GM23338 (cell line): ENCODE measurements at regions not wholly inside any gene's neighbourhood (a gene's known extent, or its start where the extent isn't known, plus 50 kb on each side); places are given as distances from the start of the nearest gene placed in this dataset.

Experiments used
- CREB1 ChIP-seq: fragments of 250-450 bp; sonication (Bioruptor Pico); IDR thresholded peaks from 2 replicates; pipeline ENCODE4 v1.5.0; 2020; ENCODE audit warnings: low read depth, mild to moderate bottlenecking, moderate library complexity
- EZH2 ChIP-seq: fragments of 200-600 bp; sonication (generic); IDR thresholded peaks from one replicate; pipeline ENCODE4 v1.8.0; 2017; ENCODE audit warnings: antibody characterized with exemption, mild to moderate bottlenecking, low read depth; ENCODE audit not compliant: unreplicated experiment
- EZH2phosphoT487 ChIP-seq: fragments of 200-600 bp; sonication (generic); IDR thresholded peaks from one replicate; pipeline ENCODE4 v1.8.1; 2018; ENCODE audit warnings: antibody characterized with exemption; ENCODE audit not compliant: unreplicated experiment
- POLR2AphosphoS5 ChIP-seq: IDR thresholded peaks from 2 replicates; pipeline ENCODE4 v1.6.1; 2016; ENCODE audit warnings: antibody characterized with exemption, low read depth
- STAT1 ChIP-seq: IDR thresholded peaks from one replicate; pipeline ENCODE4 v1.6.1; 2016; ENCODE audit warnings: antibody characterized with exemption; ENCODE audit not compliant: unreplicated experiment
- ZNF331 ChIP-seq: fragments of 250-450 bp; sonication (Bioruptor Pico); IDR thresholded peaks from 2 replicates; pipeline ENCODE4 v1.5.0; 2020; ENCODE audit warnings: low read depth, mild to moderate bottlenecking, moderate library complexity
- TF ChIP-seq, protein P1 (sequence below), 2 experiments: fragments of 200-600 bp in 1 of 2; sonication (generic) in 1 of 2; conservative IDR thresholded peaks; 2 replicates each; pipeline versions ENCODE4 v1.5.1 to v1.6.1; 2016 to 2017; ENCODE audit warnings: antibody characterized with exemption in 2 of 2, low read depth in 2 of 2, mild to moderate bottlenecking in 2 of 2, moderate library complexity in 1 of 2
- TF ChIP-seq, protein P2 (sequence below): IDR thresholded peaks from one replicate; pipeline ENCODE4 v1.6.1; 2018; ENCODE audit warnings: antibody characterized with exemption; ENCODE audit not compliant: unreplicated experiment
- TF ChIP-seq, protein P3 (sequence below): IDR thresholded peaks from 2 replicates; pipeline ENCODE4 v1.6.1; 2016; ENCODE audit warnings: antibody characterized with exemption

DNA sequence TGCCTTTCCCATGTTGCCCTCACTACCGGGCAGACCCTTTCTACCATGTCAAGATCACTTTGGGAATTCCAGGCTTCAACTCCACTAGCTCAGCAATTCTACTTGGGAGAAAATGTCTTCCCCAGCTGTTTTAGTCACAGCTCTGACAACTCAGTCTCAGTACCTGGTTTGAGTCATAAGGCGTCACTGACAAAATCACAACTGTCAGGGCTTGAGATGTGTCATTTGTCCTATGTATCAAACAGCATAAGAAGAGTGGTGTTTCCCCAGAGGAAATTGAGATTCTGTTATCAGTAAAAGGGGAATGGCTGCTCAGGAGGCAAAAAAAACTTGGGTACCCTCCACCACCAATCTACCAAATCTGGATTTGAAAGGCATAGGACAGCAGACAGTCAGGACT is 594.9 kb upstream of the SUCLG2 start:
- TF ChIP-seq, protein P1, sequence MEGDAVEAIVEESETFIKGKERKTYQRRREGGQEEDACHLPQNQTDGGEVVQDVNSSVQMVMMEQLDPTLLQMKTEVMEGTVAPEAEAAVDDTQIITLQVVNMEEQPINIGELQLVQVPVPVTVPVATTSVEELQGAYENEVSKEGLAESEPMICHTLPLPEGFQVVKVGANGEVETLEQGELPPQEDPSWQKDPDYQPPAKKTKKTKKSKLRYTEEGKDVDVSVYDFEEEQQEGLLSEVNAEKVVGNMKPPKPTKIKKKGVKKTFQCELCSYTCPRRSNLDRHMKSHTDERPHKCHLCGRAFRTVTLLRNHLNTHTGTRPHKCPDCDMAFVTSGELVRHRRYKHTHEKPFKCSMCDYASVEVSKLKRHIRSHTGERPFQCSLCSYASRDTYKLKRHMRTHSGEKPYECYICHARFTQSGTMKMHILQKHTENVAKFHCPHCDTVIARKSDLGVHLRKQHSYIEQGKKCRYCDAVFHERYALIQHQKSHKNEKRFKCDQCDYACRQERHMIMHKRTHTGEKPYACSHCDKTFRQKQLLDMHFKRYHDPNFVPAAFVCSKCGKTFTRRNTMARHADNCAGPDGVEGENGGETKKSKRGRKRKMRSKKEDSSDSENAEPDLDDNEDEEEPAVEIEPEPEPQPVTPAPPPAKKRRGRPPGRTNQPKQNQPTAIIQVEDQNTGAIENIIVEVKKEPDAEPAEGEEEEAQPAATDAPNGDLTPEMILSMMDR (conservative IDR thresholded peaks at IDR 0.05; ENCODE audit: low read depth in 2 of 2), result no peak
- TF ChIP-seq POLR2AphosphoS5 (no peak), ZNF331 (CRISPR knock-in tag) (no peak), EZH2 (no peak), EZH2phosphoT487 (no peak), STAT1 (no peak), CREB1 (no peak)
- TF ChIP-seq, protein P2, sequence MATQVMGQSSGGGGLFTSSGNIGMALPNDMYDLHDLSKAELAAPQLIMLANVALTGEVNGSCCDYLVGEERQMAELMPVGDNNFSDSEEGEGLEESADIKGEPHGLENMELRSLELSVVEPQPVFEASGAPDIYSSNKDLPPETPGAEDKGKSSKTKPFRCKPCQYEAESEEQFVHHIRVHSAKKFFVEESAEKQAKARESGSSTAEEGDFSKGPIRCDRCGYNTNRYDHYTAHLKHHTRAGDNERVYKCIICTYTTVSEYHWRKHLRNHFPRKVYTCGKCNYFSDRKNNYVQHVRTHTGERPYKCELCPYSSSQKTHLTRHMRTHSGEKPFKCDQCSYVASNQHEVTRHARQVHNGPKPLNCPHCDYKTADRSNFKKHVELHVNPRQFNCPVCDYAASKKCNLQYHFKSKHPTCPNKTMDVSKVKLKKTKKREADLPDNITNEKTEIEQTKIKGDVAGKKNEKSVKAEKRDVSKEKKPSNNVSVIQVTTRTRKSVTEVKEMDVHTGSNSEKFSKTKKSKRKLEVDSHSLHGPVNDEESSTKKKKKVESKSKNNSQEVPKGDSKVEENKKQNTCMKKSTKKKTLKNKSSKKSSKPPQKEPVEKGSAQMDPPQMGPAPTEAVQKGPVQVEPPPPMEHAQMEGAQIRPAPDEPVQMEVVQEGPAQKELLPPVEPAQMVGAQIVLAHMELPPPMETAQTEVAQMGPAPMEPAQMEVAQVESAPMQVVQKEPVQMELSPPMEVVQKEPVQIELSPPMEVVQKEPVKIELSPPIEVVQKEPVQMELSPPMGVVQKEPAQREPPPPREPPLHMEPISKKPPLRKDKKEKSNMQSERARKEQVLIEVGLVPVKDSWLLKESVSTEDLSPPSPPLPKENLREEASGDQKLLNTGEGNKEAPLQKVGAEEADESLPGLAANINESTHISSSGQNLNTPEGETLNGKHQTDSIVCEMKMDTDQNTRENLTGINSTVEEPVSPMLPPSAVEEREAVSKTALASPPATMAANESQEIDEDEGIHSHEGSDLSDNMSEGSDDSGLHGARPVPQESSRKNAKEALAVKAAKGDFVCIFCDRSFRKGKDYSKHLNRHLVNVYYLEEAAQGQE, result no peak
- TF ChIP-seq, protein P3, sequence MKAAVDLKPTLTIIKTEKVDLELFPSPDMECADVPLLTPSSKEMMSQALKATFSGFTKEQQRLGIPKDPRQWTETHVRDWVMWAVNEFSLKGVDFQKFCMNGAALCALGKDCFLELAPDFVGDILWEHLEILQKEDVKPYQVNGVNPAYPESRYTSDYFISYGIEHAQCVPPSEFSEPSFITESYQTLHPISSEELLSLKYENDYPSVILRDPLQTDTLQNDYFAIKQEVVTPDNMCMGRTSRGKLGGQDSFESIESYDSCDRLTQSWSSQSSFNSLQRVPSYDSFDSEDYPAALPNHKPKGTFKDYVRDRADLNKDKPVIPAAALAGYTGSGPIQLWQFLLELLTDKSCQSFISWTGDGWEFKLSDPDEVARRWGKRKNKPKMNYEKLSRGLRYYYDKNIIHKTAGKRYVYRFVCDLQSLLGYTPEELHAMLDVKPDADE, result no peak
